GM19043 (cell line): ENCODE measurements at regions not wholly inside any gene's neighbourhood (a gene's known extent, or its start where the extent isn't known, plus 50 kb on each side); places are given as distances from the start of the nearest gene placed in this dataset.

Experiments
- ATAC-seq: cut with Tn5 transposase; IDR thresholded peaks from one replicate; pipeline ENCODE4 v1.9.1; 2021; ENCODE audit warnings: low read depth; ENCODE audit not compliant: unreplicated experiment

DNA sequence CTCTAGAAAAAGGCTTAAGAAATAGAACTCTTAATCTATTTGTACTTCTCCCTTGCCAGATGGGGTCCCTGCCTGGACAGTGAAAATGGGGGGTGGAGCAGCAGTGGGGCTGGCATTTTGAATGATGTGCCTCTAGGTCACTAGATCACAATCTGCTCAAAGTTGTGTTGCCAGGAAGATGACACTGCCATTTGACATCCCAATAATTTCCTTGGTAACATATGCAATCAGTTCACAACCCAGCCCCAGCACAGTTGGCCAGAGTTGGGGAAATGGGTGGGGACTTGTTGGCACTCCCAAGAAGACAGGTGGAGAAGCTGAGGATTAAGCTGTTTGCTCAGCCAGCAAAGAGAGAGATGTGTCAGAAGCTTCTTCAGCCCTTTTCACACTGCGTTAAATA lies 558.3 kb upstream of the KLHL29 start:
- no peak for ATAC-seq

DNA sequence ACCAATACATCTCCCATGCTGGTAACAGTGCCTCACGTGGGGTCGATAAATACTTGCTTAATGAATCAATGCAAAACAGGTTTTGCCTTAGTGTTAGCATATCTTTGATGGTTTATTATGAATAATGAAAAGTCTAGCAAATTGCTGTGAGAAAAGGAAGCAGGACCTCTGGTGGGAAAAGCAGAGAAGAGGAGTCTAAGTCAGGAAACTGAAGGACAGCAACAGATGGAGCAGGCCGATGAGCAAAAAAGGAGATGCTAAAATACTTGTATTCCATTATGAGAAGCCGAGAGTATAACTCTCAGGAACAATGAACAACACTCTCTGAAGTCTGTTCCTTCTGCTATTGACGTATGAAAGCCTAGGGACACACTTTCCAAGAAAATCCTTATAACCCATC lies 555.2 kb upstream of the KLHL29 start:
- no peak for ATAC-seq

DNA sequence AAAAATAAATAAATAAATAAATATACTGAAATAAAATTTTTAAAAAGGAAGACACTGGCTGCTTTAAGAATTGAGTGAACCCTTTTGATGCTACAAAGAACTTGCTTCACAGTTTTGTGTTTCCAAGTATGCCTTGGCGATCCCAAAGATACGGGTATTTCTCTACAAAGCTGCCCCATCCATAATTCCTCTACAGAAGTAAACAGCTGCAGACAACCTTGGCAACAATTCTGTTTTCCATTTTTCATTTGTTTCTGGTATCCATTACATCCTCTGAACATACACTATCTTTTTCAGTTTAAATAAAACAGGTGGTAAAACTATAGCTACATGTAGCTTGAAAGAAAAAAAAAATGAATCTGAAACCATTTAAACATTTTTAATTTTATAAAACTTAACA lies 552.8 kb upstream of the KLHL29 start:
- ATAC-seq, result no peak

DNA sequence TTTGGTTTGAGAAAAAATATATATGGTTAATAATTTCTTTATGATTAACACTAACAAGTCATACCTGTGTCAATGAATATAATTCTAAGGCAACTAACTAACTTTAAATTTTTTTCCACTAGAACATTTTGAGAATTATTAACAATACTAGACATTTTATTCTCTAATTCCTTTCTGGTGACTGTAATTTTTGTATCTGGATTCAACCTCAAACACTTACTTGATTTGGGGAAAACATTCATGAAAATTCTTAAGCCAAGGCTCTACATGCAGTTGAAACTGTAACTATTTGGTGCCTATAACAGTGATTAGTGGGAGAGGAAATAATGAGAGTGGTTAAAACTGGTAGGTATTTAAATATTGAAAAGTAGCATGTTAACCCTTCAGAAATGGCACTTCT lies 546.5 kb upstream of the KLHL29 start:
- no peak for ATAC-seq

DNA sequence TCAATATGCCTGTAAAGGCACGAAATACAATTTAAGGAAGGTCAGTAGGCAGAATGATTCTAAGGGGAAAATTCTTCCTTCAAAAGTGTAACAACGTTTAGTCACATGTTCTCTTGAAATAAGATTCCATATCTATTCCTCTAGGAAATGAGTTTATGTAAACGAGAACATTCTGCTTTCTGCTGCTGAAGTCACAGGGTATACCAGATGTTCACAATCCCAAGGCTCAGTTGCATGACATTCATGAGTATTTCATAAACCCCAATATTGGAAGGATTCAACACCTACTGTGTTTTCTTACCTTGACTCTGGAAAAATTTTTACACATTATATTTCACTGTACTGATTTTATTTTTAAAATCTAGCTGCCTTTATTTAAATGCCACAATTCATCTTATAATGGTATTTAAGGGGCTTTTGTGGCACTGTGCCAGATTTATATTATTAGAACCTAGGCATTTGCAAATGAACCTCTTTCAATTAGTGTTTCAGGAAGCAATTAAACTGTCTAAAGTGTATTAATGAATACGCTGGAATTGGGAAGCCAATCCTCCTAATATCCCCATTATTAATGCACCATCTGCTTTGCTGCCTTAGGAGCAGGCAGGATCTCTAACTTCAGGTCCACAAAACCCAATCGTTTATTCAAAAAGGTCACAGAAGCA lies 542.6 kb upstream of the KLHL29 start:
- ATAC-seq, result no peak

DNA sequence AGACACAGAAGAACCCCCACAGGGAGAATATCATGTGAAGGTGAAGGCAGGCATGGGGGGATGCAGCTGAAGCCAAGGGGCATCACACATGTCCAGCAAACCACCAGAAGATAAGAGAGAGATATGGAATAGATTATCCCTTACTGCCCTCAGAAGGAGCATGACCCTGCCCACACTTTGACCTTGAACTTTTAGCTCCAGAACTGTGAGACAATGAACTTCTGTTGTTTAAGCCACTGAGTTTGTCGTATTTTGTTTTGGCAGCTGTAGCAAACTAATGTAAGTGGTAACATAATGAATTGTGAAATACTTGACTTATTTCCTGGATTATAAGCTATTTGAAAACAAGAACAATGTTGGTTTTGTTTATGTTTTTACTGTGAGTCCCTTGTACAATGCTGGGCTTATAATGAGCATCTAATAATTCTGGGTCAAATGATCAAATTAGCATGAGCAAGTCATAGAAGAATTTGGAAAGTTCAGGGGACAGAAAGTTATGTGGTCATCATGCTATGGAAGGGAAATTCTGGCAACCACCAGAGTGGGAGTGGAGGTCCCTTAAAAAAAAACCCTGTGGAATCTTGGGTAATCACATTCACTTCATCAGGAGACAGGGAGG lies 541.0 kb upstream of the KLHL29 start:
- no peak for ATAC-seq

DNA sequence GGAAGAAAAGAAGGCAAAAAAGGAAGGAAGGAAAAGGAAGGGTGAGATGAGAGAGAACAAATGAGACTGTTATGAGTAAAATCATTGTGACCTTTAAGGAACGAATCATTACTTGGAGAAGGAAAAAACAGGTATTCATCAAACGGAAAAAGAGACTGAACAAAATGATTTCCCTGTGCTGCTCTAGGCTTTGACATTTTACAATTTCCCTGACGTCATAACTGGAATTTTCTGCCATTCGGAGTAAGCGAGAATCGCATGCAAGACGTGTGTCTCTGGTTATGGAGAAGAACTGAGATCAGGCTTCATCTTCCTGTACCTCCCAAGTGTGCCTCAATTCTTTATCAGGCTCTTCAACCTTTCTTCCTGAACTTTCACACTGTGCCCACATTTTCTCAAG lies 534.7 kb upstream of the KLHL29 start:
- ATAC-seq, result no peak

DNA sequence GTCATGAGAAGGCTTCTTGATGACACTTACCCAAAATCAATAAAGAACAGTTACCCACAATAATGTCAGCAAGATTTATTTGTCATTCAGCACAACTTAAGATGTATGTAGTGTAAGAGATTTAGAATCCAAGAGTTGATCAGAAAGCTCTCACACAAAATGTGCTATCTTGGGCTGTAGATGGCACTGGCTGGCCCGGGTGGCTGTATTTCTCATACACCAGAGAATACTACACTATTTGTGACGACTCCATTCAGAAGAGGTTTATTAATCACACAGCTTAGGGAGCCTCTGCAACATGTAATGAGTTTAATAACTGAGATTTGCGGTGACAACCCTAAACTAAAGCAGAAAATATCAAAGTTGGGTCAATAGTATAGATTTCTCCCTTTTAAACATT lies 530.4 kb upstream of the KLHL29 start:
- no peak for ATAC-seq

DNA sequence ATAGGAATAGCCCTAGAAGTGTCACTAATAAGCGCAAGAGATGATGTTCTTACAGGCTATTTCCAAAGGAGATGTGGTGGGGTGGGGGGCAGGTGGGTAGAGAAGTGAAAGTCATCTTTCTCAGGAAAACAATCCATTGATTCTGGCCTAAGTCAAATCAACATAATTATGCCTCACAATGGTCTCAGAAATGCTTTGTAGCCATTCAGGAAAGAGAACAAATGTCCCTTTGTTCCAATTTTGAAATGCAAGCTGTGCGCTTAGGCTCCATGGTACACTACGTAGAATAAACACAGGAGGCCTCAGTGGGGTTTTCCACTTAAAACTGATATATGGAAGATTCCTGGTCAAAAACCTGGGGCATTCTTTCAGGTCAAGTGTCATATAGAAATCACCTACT lies 529.9 kb upstream of the KLHL29 start:
- ATAC-seq, result no peak

DNA sequence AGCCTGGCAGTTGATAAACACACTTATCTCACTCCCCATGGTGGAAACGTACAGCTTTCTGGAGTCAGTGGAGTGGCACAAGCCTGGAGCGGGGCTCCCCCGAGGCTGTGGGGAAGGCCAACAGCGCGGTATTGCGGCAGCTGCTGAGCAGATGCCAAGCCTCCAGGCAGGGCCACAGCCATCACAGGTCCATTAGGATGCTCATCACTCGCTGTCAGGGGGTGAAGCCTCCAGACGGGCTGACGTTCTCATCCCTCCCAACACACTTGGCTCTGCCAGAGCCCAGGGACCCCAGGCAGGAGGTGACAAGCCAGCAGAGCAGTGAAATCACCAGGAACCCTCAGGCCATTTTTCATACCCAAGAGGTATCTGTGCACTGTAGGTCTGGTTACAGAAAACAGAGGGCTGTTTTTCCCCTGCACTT lies 529.2 kb upstream of the KLHL29 start:
- ATAC-seq, result no peak

DNA sequence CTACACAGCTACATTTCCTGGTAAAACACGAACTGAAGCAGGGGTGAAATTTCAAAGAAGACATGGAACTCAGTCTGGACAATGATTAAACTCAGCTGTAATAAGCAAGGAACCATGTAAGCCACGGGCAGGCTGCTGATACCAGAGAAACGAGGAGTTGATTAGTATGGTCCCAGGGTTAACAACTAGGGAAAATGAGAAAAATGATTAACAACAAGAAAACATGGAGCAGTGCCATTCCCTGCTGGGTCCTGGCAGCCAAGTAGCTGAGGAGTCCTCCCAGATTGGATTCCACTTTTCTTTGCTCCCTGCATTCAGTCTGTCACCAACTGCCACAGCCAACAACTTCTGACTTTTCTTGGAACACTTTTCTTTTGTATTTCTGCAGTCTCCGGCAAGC lies 517.0 kb upstream of the KLHL29 start:
- ATAC-seq, result no peak

DNA sequence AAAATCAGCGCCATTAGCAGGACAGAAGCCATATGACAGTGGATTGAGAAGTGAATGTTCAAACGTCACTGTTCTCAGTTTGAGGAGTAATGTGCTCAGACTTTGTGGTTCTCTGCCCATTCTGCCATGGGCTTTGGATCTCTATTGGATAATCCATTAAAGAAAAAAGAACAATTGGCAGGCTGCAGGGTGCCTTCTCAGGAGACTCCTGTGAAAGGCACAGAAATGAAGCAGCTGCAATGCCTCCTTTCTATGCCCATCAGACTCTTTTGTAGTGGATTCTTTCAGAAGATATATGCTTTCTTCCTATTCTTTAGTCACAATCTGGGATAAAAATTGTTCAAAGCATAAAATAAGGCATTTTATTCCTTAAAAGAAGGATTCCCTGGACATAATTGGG lies 506.9 kb upstream of the KLHL29 start:
- no peak for ATAC-seq

DNA sequence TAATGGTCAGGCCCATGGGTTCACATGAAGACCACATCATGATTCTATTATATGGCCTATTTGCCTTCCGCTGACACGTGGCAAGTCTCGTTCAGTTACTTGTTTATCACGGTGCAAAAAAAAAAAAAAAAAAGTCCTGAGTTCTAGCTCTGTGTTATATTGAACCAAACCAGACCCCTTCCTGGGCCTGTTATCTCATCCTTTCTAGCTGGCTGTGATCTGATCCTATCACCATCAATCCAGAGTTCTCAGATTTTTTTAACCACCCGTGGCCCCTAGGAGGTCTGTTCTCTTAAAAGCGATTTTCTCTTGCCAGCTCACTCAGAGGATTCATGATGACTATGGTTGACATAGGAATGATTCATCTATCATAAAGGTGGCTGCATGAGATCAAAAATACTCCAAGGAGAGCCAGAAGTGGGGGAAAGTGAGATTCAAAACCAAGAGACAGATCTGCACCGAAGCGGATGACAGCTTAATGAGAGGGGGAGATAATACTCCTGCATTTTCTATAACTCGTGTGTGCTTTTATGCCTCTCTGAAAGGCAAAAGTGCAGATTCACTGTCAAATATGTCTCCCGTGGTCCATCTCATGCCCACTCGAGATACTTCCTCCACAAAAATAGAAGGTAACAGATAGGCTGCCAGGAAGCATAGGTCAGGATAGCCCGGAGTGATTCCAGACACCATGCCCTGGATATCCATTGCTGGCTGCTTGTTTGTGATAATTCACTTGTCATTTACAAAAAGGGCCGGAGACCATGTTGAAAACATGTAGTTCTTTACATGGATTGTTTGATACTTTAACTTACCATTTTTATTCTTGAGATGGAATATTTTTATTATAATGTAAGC lies 505.7 kb upstream of the KLHL29 start:
- ATAC-seq, result no peak

DNA sequence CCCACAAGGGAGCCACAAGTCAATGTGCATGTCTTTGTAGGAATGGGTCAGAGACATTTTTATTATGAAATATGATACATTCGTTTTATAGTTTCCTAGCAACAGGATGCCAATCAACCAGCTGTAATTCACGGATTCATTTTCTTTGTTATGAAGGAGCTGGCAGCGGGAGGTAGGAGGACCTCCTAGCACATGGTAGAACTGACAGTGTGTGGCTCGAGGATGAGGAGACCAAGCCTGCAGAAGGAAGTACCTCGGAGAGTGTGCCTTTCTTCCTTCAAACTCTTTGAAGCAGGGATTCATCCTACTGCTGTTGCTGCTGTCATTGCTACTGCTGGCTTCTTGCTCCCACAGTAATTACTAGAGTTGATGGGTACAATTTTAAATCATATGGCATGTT lies 504.8 kb upstream of the KLHL29 start:
- no peak for ATAC-seq

DNA sequence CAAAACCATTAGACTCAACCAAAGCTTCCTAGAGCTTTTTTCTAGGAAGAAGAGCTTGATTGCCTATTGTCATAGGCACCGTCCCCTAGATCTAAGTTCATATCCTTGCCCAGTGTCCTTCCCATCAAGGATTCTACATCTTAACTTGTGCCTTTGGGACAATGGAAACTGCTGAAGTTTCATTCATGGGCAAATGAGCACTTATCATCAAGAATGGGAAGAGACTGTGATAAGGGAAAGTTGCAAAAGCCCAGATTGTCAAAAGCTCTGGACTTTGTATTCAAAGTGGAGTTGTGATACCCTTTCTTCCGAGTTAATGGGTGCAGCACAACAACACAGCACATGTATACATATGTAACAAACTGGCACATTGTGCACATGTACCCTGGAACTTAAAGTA lies 503.0 kb upstream of the KLHL29 start:
- ATAC-seq, result no peak

DNA sequence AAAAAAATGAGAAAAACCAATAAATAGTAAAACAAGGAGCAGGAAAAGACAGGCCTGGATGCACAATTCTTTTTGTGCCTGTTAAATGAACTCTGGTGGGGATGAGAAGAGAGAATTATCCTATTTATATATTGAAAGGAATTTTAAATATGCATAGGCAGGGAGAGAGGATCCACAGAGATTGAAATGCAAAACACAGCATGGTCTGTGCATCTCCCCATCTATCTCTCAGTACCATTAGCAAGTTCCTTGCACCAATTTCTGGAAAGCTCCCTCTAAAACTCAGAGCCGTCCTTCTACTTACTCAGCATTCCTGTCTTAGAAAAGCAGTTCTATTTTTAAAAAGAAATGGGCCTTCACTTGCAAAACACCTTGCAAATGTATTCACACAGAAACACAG lies 502.3 kb upstream of the KLHL29 start:
- ATAC-seq, result no peak

DNA sequence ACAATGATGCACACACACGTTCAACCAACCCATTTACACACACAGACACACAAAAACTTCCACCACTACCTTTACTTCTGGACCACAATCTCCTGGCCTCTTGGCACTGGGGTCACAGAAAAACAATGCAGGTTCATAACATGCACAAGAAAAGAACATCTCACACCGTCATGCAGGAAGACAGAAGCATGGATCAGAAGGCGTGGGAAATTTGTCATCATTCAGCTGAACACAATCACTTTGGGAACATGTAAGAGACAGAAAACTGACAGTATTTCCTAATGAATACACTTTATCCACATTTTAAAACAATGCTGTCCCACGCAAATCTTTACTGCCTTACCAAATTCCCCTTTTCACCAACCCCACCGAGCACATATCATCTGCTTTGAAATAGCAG lies 501.9 kb upstream of the KLHL29 start:
- ATAC-seq, result no peak

DNA sequence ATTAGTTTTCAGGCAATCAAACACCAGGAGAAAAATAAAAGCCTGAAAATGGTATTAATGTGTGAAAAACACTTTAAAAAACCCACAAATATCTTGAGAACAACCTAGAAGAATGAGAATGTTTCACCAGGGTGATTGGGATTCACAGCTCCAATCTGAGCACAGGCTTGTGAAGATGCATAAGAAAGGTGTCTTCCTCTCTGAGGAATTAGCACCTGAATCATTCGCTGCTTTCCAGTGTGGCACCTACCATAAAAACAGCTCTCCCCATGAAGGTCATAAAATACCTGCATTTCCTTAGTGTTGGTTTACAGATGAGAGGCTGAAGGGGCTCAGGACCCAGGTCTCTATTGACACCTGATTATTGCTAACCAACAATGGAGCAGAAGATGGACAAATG lies 499.7 kb upstream of the KLHL29 start:
- no peak for ATAC-seq

DNA sequence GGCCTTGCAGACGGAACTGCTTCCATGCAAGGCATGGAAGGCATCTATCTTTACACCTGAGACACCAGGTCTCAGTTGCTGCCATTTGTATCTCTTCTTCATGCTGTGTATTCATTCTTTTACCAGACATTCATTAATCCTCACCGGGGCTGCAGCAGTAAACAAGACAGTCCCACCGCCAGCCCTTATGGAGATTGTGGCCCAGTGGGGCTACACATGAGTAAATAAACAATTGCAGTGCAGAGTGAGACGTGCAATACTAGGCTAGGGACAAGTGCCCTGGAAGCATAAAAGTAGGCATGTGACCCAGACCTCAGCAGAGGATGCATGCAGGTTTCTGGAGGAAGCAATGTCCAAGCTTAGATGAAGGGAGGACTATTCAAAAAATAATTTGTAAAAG lies 497.6 kb upstream of the KLHL29 start:
- no peak for ATAC-seq

DNA sequence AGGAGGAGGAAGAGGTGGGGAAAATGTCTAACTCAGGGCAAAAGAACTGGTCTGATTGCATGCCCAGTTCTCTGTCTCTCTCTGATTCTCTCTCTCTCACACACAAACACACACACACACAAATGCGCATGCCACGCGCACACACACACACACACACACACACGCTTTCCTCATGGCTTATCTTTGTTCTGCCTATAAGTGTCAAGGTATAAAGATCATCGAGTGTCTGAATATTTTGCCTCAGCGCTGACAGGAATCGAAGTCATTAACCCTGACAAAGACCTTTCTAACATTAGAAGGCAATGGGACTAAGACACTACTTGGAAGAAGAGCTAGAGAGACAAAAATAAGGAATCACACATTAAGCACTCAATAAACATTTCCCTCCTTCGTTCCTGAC lies 497.1 kb upstream of the KLHL29 start:
- ATAC-seq, result no peak

DNA sequence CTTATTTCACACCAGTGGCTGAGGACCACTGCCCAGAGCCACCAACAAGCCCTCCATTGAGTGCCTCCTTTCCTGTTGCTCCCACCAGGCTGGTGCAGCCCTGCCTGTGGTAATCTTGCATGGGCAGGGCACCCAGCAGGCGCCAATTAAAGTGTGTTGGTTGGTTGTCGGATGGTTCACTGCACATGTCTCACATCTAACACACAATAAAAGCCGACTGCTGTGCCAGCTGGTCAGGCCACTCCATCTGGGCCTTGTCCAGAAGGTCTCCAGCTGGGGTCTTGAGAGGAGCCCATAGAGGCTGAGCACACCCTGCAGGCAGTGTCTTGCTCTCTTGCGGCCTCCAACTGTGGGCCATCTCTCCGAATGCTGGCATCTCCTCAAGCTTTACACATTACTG lies 494.8 kb upstream of the KLHL29 start:
- ATAC-seq, result no peak
